HEK293 (cell line): ENCODE measurements at regions not wholly inside any gene's neighbourhood (a gene's known extent, or its start where the extent isn't known, plus 50 kb on each side); places are given as distances from the start of the nearest gene placed in this dataset.
"Not testable (repeated sequence)": the region's sequence is repeated elsewhere in the genome, so short reads cannot be mapped to it uniquely, and the experiment has no call there.

Experiments
- BCL11A ChIP-seq: fragments of 450-650 bp; formaldehyde crosslinking; IDR thresholded peaks from 2 replicates; pipeline ENCODE4 v1.5.1; 2016; ENCODE audit warnings: low read depth, missing biosample characterization, missing genetic modification characterization
- CTCF ChIP-seq: fragments of 450-650 bp; formaldehyde crosslinking; IDR thresholded peaks from 2 replicates; pipeline ENCODE4 v1.5.1; 2016; ENCODE audit warnings: missing biosample characterization, missing genetic modification characterization
- REST ChIP-seq: fragments of 450-650 bp; formaldehyde crosslinking; IDR thresholded peaks from 2 replicates; pipeline ENCODE4 v1.5.1; 2016; ENCODE audit warnings: missing biosample characterization, missing genetic modification characterization
- SALL2 ChIP-seq: fragments of 450-650 bp; formaldehyde crosslinking; IDR thresholded peaks from 2 replicates; pipeline ENCODE4 v1.5.0; 2017; ENCODE audit warnings: missing biosample characterization, mild to moderate bottlenecking, missing genetic modification characterization, borderline replicate concordance
- SETDB1 ChIP-seq: IDR thresholded peaks from one replicate; pipeline ENCODE4 v1.6.1; 2017; ENCODE audit warnings: mild to moderate bottlenecking, low read length, moderate library complexity, mixed read lengths; ENCODE audit not compliant: insufficient read length
- ZBTB11 ChIP-seq: fragments of 450-650 bp; formaldehyde crosslinking; conservative IDR thresholded peaks from 2 replicates; pipeline ENCODE4 v1.5.1; 2016; ENCODE audit warnings: low read depth, missing biosample characterization, missing genetic modification characterization
- ZBTB7A ChIP-seq: fragments of 450-650 bp; formaldehyde crosslinking; IDR thresholded peaks from 2 replicates; pipeline ENCODE4 v1.5.1; 2016; ENCODE audit warnings: low read depth, missing biosample characterization, missing genetic modification characterization
- ZNF274 ChIP-seq, 2 experiments: fragments of 200-500 bp in 1 of 2; fragments of 450-650 bp in 1 of 2; sonication (Bioruptor generic) in 1 of 2; formaldehyde crosslinking in 1 of 2; IDR thresholded peaks; 2 replicates each; pipeline versions ENCODE4 v1.5.1 to v1.6.1; 2014 to 2016; ENCODE audit warnings: borderline replicate concordance in 1 of 2, inconsistent platforms in 1 of 2, low read length in 1 of 2, missing biosample characterization in 1 of 2, missing genetic modification characterization in 1 of 2
- ZNF292 ChIP-seq: fragments of 450-650 bp; formaldehyde crosslinking; IDR thresholded peaks from 2 replicates; pipeline ENCODE4 v1.5.1; 2016; ENCODE audit warnings: low read depth, missing biosample characterization, missing genetic modification characterization, borderline replicate concordance
- ZNF423 ChIP-seq: fragments of 450-650 bp; formaldehyde crosslinking; IDR thresholded peaks from 2 replicates; pipeline ENCODE4 v1.5.1; 2016; ENCODE audit warnings: missing biosample characterization, missing genetic modification characterization
- ZNF449 ChIP-seq: fragments of 450-650 bp; formaldehyde crosslinking; IDR thresholded peaks from 2 replicates; pipeline ENCODE4 v1.5.1; 2017; ENCODE audit warnings: missing biosample characterization, mild to moderate bottlenecking, missing genetic modification characterization, moderate library complexity
- ZNF501 ChIP-seq: fragments of 450-650 bp; formaldehyde crosslinking; IDR thresholded peaks from 2 replicates; pipeline ENCODE4 v1.5.1; 2016; ENCODE audit warnings: missing biosample characterization, missing genetic modification characterization
- ZNF843 ChIP-seq: fragments of 450-650 bp; formaldehyde crosslinking; IDR thresholded peaks from 2 replicates; pipeline ENCODE4 v1.5.1; 2016; ENCODE audit warnings: missing biosample characterization, missing genetic modification characterization
- ZSCAN5A ChIP-seq: fragments of 450-650 bp; formaldehyde crosslinking; IDR thresholded peaks from 2 replicates; pipeline ENCODE4 v1.5.1; 2016; ENCODE audit warnings: missing biosample characterization, missing genetic modification characterization

- not testable (repeated sequence) for TF ChIP-seq ZNF292 (tag by site-specific recombination); ZBTB7A; SETDB1; CTCF (tag by site-specific recombination); ZSCAN5A (tag by site-specific recombination); ZNF501; BCL11A (tag by site-specific recombination); ZNF274 (IDR thresholded peaks at IDR 0.05; ENCODE audit: low read length); ZNF274 (tag by site-specific recombination; IDR thresholded peaks at IDR 0.05; ENCODE audit: borderline replicate concordance); ZNF423 (tag by site-specific recombination); ZNF843 (tag by site-specific recombination); REST; SALL2 (tag by site-specific recombination); ZNF449 (tag by site-specific recombination); ZBTB11
Measured at GRCh38 chr10:53335803-53336422, 563.3 kb upstream of the MBL2 start.
